Small intestine (tissue), 7 donors: ENCODE measurements at regions not wholly inside any gene's neighbourhood (a gene's known extent, or its start where the extent isn't known, plus 50 kb on each side); places are given as distances from the start of the nearest gene placed in this dataset.

Experiments used
- DNase-seq, 2 donors: peaks; one replicate each; pipeline versions ENCODE4 v3.0.0 to v3.0.0-alpha.2; 2013
- FAIRE-seq: peaks from 2 replicates; lab custom pipeline; 2012; peaks lifted over from hg19 to GRCh38; lab: Jason Lieb, UNC
- H3K27ac ChIP-seq, 3 donors: one replicate each; pipeline ENCODE4 v1.5.1; 2013; ENCODE audit warnings: low read length in 2 of 3, mild to moderate bottlenecking in 2 of 3, control low read depth in 1 of 3, inconsistent platforms in 1 of 3, low read depth in 1 of 3, moderate library complexity in 1 of 3
- H3K27me3 ChIP-seq, 3 donors: one replicate each; pipeline ENCODE4 v1.6.1; 2013; ENCODE audit warnings: low read length in 3 of 3, inconsistent platforms in 1 of 3; ENCODE audit not compliant: control insufficient read depth in 3 of 3, insufficient read depth in 3 of 3
- H3K36me3 ChIP-seq, 3 donors: one replicate each; pipeline ENCODE4 v1.6.1; 2013; ENCODE audit warnings: low read length in 3 of 3, inconsistent platforms in 1 of 3, low read depth in 1 of 3, mild to moderate bottlenecking in 1 of 3, moderate library complexity in 1 of 3; ENCODE audit not compliant: control insufficient read depth in 3 of 3, insufficient read depth in 2 of 3
- H3K4me1 ChIP-seq, 3 donors: one replicate each; pipeline ENCODE4 v1.6.1; 2013; ENCODE audit warnings: low read length in 2 of 3, inconsistent platforms in 1 of 3, low read depth in 1 of 3, mild to moderate bottlenecking in 1 of 3, moderate library complexity in 1 of 3; ENCODE audit not compliant: control insufficient read depth in 3 of 3, insufficient read depth in 2 of 3
- H3K4me3 ChIP-seq, 3 donors: one replicate each; pipeline ENCODE4 v1.5.1; 2013; ENCODE audit warnings: low read length in 3 of 3, control low read depth in 1 of 3, inconsistent platforms in 1 of 3, low read depth in 1 of 3, mild to moderate bottlenecking in 1 of 3, moderate library complexity in 1 of 3
- H3K9me3 ChIP-seq, 2 donors: one replicate each; pipeline ENCODE4 v1.6.1; 2013; ENCODE audit warnings: low read depth in 1 of 2, low read length in 1 of 2; ENCODE audit not compliant: control insufficient read depth in 2 of 2, insufficient read depth in 1 of 2
- WGBS, 3 donors: extraction: QIAGEN DNeasy Blood & Tissue Kit; methylation state at CpG; one replicate each; pipeline ENCODE4 v1.1.7; 2013; 5-methylcytosine and 5-hydroxymethylcytosine counted together
- donor health status: healthy with polysubstance abuse.
- donor health status: control.
- donor health status: control.
- donor health status: Bipolar disorder and iron deficiency.
- donor health status: healthy.

DNA sequence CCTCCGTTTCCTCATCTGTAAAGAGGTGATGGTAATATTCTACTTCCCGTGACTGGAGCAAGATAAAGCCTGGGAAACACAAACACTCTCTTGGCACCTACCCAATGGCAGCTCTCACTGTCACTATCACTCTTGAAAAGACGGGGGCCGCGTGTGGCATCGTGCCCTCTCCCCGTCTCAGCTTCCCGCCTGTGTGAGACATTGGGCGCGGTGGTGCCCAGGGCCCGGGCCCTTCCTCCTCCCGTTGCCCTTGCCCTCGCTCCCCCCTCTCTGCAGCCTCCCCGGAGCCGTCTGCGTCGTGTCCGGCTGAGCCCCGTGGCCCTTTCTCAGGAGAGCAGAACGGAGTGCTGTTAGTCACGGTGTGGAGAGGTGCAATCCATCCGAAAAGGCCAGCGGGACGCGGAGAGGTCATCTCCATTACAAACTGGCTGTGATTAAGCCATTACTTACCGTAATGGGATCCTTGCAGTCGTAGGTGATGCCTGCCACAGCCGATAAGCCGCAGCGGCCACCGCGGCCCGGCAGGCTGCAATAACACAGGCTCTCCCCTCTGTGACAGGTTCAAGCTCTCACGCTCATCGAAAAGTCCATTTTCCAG, 156.4 kb upstream of the ZC3H12A start:
- FAIRE-seq (no peak), DNase-seq (no peak)
- WGBS, 3 donors, result 10 to 19% (median 17%) methylated on average over 35 of the region's 35 CpGs
- Histone ChIP-seq H3K27me3 (peaks cover 0 to 43% (median 32%) of the 10 kb centered on the region in 3 donors), H3K4me3 (no peak overlapping the region), H3K36me3 (no peaks in the 10 kb centered on the region), H3K4me1 (no peaks in the 10 kb centered on the region), H3K9me3 (no peaks in the 10 kb centered on the region), H3K27ac (no peak overlapping the region)

DNA sequence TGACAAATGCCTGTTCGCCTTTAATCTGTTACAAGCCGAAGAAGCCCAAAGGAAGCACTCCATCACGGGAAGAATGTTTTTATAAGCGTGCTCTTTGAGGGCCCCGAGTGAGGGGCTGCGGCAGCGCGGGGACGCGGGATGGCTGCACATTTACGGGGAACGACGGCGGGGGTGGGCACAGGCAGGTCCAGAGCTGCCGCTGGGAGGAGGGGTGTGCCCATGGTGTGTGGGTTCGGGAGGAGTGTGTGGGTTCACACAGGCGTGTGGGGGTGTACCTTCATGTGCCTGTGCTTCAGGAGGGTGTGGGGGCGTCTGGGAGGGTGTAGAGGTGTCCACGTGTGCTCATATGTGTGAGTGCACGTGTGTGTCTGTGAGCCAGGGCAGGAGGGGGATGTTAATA, 155.9 kb upstream of the ZC3H12A start:
- 19 to 34% (median 25%) methylated on average over 20 of the region's 20 CpGs for WGBS, 3 donors
- DNase-seq (no peak), FAIRE-seq (no peak)
- Histone ChIP-seq H3K4me3 (no peak overlapping the region), H3K4me1 (no peaks in the 10 kb centered on the region), H3K36me3 (no peaks in the 10 kb centered on the region), H3K9me3 (peaks cover 0 to under 1% of the 10 kb centered on the region in 2 donors), H3K27me3 (peaks cover 0 to 43% (median 29%) of the 10 kb centered on the region in 3 donors), H3K27ac (no peak overlapping the region)

DNA sequence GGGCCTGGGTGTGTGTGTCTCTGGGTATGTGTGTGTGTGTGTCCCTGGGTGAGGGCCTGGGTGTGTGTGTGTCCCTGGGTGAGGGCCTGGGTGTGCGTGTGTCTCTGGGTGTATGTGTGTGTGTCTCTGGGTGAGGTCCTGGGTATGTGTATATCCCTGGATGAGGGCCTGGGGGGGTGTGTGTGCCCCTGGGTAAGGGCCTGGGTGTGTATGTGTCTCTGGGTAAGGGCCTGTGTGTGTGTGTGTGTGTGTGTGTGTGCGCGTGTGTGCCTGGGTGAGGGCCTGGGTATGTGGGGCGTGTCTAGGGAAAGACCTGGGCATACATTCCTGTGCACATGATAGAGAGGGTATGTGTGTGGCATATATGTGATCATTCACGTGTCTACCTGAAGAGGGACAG, 155.1 kb upstream of the ZC3H12A start:
- H3K36me3 ChIP-seq, result no peaks in the 10 kb centered on the region
- H3K27me3 ChIP-seq, result peaks cover 0 to 40% (median 28%) of the 10 kb centered on the region in 3 donors
- H3K9me3 ChIP-seq, result peaks cover 0 to 6% of the 10 kb centered on the region in 2 donors
- H3K27ac ChIP-seq, result no peak overlapping the region
- H3K4me1 ChIP-seq, result no peaks in the 10 kb centered on the region
- H3K4me3 ChIP-seq, result no peak overlapping the region
- WGBS, 3 donors, result 67 to 79% (median 68%) methylated on average over 5 of the region's 5 CpGs
- FAIRE-seq, result no peak
- DNase-seq, result no peak

- Histone ChIP-seq H3K27ac (no peak overlapping the region), H3K4me3 (no peak overlapping the region), H3K27me3 (peaks cover 0 to 14% (median 7%) of the 10 kb centered on the region in 3 donors), H3K4me1 (no peaks in the 10 kb centered on the region), H3K36me3 (no peaks in the 10 kb centered on the region), H3K9me3 (peaks cover 0 to 6% of the 10 kb centered on the region in 2 donors)
- no peak for FAIRE-seq
- 34 to 38% (median 37%) methylated on average over 19 of the region's 19 CpGs for WGBS, 3 donors
- DNase-seq, result peak; percentile 6 to 34
Measured at GRCh38 chr1:37323486-37324377, 150.6 kb upstream of the ZC3H12A start.

DNA sequence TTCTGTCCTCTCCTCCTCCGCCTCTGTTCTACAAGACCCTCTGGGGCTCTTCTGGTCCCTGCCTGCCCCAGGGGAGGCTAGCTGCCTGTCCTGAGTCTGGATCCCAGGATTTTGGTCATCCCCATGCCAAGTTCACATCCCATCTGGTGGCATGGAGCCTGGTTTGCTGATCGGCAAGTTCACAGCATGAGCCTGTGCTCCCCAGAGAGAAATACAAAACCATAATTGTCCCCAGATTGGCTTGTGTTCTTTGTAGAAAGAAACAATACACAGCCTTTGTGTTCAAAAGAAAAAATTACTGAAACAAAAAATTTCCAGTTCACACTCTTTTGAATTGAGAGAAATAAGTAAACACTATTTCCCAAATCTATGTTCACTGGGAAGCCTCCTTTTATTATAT, 149.4 kb upstream of the ZC3H12A start:
- 73 to 78% (median 78%) methylated on average over 2 of the region's 2 CpGs for WGBS, 3 donors
- Histone ChIP-seq H3K4me1 (no peaks in the 10 kb centered on the region), H3K27ac (no peak overlapping the region), H3K36me3 (no peaks in the 10 kb centered on the region), H3K4me3 (no peak overlapping the region), H3K9me3 (peaks cover 0 to 6% of the 10 kb centered on the region in 2 donors), H3K27me3 (peaks cover 0 to 10% (median 0%) of the 10 kb centered on the region in 3 donors)
- DNase-seq (no peak), FAIRE-seq (no peak)

- Histone ChIP-seq H3K4me1 (no peaks in the 10 kb centered on the region), H3K4me3 (no peak overlapping the region), H3K36me3 (no peaks in the 10 kb centered on the region), H3K9me3 (peaks cover 0 to 6% of the 10 kb centered on the region in 2 donors), H3K27me3 (peaks cover 0 to 10% (median 0%) of the 10 kb centered on the region in 3 donors), H3K27ac (no peak overlapping the region)
- no peak for DNase-seq
- WGBS, 3 donors, result 33 to 54% (median 46%) methylated on average over 11 of the region's 11 CpGs
- FAIRE-seq, result no peak
Measured at GRCh38 chr1:37325509-37326437, 148.6 kb upstream of the ZC3H12A start.

- DNase-seq (no peak), FAIRE-seq (no peak)
- Histone ChIP-seq H3K36me3 (no peaks in the 10 kb centered on the region), H3K9me3 (peaks cover 0 to 2% of the 10 kb centered on the region in 2 donors), H3K4me1 (no peaks in the 10 kb centered on the region), H3K27me3 (no peaks in the 10 kb centered on the region), H3K4me3 (no peak overlapping the region), H3K27ac (no peak overlapping the region)
- WGBS, 3 donors, result 71 to 85% (median 79%) methylated on average over 8 to 9 of the region's 9 CpGs
Measured at GRCh38 chr1:37332126-37332525, 142.3 kb upstream of the ZC3H12A start.

DNA sequence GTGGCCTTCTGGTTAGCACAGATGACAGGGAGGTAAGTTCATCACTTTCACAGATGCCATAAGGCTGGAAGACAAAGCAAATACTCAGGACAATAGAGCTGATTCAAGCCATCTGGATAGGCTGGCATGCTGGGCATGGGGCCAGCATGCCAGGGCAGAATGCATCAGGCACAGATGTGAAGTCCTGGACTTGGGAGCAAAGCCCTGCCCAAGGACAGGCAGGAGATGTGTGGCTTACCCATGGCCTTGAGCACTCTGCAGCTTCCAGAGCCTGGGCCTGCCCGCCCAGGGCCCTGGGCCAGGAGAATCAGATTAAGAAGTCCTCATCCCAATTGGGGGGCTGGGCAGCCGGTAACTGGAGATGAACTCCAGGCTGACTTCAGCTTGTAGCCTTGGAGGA, 135.7 kb upstream of the ZC3H12A start:
- FAIRE-seq, result no peak

More for the DNA sequence above, 135.7 kb upstream of the ZC3H12A start:
- no peak for DNase-seq
- H3K27ac ChIP-seq, result no peak overlapping the region
- no peaks in the 10 kb centered on the region for H3K4me1 ChIP-seq
- H3K36me3 ChIP-seq, result no peaks in the 10 kb centered on the region
- H3K9me3 ChIP-seq, result peaks cover 0 to 2% of the 10 kb centered on the region in 2 donors
- 77 to 86% (median 85%) methylated on average over 2 of the region's 2 CpGs for WGBS, 3 donors
- no peaks in the 10 kb centered on the region for H3K27me3 ChIP-seq
- no peak overlapping the region for H3K4me3 ChIP-seq
